ENCODE measurements at regions not wholly inside any gene's neighbourhood (a gene's known extent, or its start where the extent isn't known, plus 50 kb on each side); places are given as distances from the start of the nearest gene placed in this dataset.

DNA sequence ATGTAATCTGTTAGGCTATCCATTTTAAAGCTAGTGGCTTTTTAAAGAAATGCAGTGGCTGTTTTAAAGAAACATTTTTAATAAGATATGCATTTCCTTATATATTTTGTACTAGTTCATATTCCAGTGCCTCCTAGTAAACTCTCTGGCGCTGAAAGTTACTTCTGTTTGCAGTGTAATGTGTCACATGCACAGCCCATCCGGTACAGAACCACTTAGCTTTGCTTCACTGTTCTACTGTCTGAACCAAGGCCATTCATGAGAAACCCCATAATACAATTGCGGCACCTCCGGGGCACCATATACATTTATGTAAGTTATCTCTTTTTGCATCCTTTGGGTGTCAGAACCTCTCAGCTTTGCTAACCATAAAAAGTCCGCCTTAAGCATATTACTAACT is 114.6 kb upstream of the KCTD1 start:
- no peak for DNase-seq
- intact Hi-C loops (cut with DNase I), result no loop called here
- no peak overlapping the region for H3K27ac ChIP-seq
- no peak for ATAC-seq
- peaks cover 0 to 51% (median 23%) of the 10 kb centered on the region in 7 donors for H3K27me3 ChIP-seq
- H3K36me3 ChIP-seq, result no peaks in the 10 kb centered on the region
- no peaks in the 10 kb centered on the region for H3K9me3 ChIP-seq
- 82 to 84% methylated on average over 5 of the region's 5 CpGs for WGBS, 2 donors
- H3K4me3 ChIP-seq, result no peak overlapping the region
- H3K4me1 ChIP-seq, result peaks cover 0 to 5% (median 3%) of the 10 kb centered on the region in 9 donors
- TF ChIP-seq, protein P1, sequence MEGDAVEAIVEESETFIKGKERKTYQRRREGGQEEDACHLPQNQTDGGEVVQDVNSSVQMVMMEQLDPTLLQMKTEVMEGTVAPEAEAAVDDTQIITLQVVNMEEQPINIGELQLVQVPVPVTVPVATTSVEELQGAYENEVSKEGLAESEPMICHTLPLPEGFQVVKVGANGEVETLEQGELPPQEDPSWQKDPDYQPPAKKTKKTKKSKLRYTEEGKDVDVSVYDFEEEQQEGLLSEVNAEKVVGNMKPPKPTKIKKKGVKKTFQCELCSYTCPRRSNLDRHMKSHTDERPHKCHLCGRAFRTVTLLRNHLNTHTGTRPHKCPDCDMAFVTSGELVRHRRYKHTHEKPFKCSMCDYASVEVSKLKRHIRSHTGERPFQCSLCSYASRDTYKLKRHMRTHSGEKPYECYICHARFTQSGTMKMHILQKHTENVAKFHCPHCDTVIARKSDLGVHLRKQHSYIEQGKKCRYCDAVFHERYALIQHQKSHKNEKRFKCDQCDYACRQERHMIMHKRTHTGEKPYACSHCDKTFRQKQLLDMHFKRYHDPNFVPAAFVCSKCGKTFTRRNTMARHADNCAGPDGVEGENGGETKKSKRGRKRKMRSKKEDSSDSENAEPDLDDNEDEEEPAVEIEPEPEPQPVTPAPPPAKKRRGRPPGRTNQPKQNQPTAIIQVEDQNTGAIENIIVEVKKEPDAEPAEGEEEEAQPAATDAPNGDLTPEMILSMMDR (IDR thresholded peaks at IDR 0.05), result no peak

DNA sequence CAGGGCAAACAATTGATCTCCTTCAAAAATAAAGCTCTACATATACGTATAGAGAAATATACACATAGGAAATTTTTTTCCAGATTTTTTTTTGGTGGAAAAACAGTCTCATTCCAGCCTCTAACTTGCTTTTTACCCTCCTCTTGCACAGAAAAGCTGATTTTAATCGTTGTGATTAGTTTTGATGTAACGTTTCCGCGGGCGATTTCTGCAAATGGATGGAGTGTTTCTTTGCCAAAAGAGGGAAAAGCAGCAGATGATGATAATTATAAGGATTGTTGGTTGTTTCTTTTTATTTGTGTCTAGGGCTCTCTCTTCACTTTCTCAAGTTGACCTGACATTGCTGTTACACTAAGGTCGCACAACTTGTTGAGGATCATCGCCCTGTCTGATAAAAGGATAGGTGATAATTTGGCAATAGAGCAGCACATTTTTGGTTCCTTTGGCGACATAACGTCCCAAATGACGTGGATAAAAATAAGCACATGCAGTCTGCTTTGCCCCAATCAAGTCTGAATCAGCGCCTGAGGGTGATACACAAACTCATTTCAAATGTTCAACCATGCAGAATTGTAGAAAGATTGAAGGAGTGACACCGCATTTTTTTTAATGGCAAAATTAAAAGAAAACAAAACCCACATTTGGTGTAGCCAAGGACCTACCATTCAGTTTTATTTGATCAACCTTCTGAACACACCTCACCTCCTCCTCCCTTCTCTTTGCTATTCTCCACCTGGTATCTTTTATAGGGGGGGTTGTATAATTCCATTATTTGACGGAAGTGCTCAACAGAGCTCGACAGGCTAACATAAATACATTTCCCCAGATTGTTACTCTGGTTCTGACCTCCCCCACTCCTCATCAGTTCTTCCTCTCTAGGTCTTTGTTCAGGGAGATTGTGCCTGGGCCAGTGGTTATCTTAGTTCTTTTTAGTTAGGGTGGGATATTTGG is 109.6 kb upstream of the KCTD1 start:
- H3K27me3 ChIP-seq, result peaks cover 0 to 68% (median 6%) of the 10 kb centered on the region in 7 donors
- DNase-seq (no peak), ATAC-seq (no peak)
- intact Hi-C loops (cut with DNase I), result loop anchor here in 6 of 10 donors (5.0 to 10.0 kb wide), 7 partner anchors 87 to 1307 kb away; partner anchors contain the start of gene KCTD1 (in 4 of the 6)
- H3K4me3 ChIP-seq, result peak overlapping the region; percentile 60 to 85 (median 78)
- TF ChIP-seq, protein P1 (IDR thresholded peaks at IDR 0.05), result no peak
- no peaks in the 10 kb centered on the region for H3K36me3 ChIP-seq
- H3K9me3 ChIP-seq, result no peaks in the 10 kb centered on the region
- H3K27ac ChIP-seq, result peak overlapping the region in 9 of 10 donors; percentile 81 to 95 (median 86)
- H3K4me1 ChIP-seq, result peaks cover 2 to 27% (median 18%) of the 10 kb centered on the region in 9 donors
- 11% methylated on average over 15 of the region's 15 CpGs for WGBS, 2 donors

DNA sequence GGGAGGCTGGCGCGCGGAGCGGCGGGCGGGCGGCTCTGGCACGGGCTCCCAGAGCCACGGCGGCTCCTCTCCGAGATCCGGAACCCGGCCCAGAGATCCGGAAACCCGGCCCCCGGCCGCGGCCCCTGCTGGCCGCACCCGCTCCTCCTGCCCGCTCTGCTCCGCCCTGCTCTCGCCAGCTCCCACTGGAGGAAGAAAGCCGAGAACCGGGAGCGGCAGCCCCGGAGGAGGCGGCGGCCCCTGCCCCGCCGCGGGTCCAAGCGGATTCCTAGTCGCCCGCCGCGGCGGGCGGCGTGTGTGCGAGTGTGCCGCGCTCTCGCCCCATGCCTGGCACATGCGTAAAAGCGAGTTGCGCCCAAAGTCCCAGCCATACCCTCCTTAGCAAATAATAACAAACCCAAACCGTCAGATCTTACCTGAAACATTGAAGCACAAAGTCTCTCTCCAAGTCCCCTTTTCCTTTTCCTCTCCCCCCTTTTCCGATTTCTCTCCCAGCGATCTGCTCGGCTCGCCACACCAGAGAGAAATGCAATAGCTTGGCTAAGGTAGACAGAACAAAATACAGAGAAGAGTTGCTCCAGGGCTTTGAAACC is 108.7 kb upstream of the KCTD1 start:
- WGBS, 2 donors, result 0 to 1% methylated on average over 36 to 52 of the region's 52 CpGs
- Histone ChIP-seq H3K27me3 (peaks cover 0 to 72% (median 6%) of the 10 kb centered on the region in 7 donors), H3K27ac (peak overlapping the region; percentile 81 to 95 (median 86)), H3K4me3 (peak overlapping the region; percentile 60 to 85 (median 78)), H3K4me1 (peaks cover 2 to 27% (median 18%) of the 10 kb centered on the region in 9 donors), H3K9me3 (no peaks in the 10 kb centered on the region), H3K36me3 (no peaks in the 10 kb centered on the region)
- ATAC-seq, result peak; percentile 81 to 95 (median 86)
- DNase-seq, result peak; percentile 74 to 86
- intact Hi-C loops (cut with DNase I), result loop anchor here in 6 of 10 donors (5.0 to 10.0 kb wide), 7 partner anchors 88 to 1308 kb away; partner anchors contain the start of gene KCTD1 (in 4 of the 6)
- TF ChIP-seq, protein P1 (IDR thresholded peaks at IDR 0.05), result peak in 7 of 9 donors; percentile 15 to 67 (median 46)

GRCh38 chr18:26656431-26656943 is 108.1 kb upstream of the KCTD1 start:
- intact Hi-C loops (cut with DNase I), result loop anchor here in 6 of 10 donors (5.0 to 10.0 kb wide), 7 partner anchors 88 to 1308 kb away; partner anchors contain the start of gene KCTD1 (in 4 of the 6)
- H3K27me3 ChIP-seq, result peaks cover 0 to 72% (median 6%) of the 10 kb centered on the region in 7 donors
- peaks cover 2 to 27% (median 18%) of the 10 kb centered on the region in 9 donors for H3K4me1 ChIP-seq
- H3K27ac ChIP-seq, result peak overlapping the region; percentile 81 to 95 (median 86)
- DNase-seq, result peak in 1 of 2 donors; percentile 19
- peak overlapping the region; percentile 60 to 85 (median 78) for H3K4me3 ChIP-seq
- no peaks in the 10 kb centered on the region for H3K36me3 ChIP-seq
- peak in 7 of 8 donors; percentile 4 to 50 (median 26) for ATAC-seq
- H3K9me3 ChIP-seq, result no peaks in the 10 kb centered on the region
- 0 to 1% methylated on average over 41 to 68 of the region's 68 CpGs for WGBS, 2 donors
- TF ChIP-seq, protein P1 (IDR thresholded peaks at IDR 0.05), result no peak
